IMR-90 (cell line): ENCODE measurements at regions not wholly inside any gene's neighbourhood (a gene's known extent, or its start where the extent isn't known, plus 50 kb on each side); places are given as distances from the start of the nearest gene placed in this dataset.

Experiments
- ATAC-seq: fragments of 200-7000 bp; cut with Tn5 transposase; 2 replicates; pipeline ENCODE4 v1.9.1; 2020; ENCODE audit warnings: low read depth, mild to moderate bottlenecking, moderate library complexity
- BruUV-seq: library from RNA; stranded (reverse); fragments of 400-500 nt; replicated peaks from 2 replicates; lab custom pipeline; 2021; lab: Mats Ljungman, UMichigan
- CTCF ChIA-PET: fragments of 300-600 bp; formaldehyde crosslinking; extraction: SDS; loops from one replicate; lab custom pipeline; 2021; ENCODE audit warnings: antibody characterized with exemption; lab: Yijun Ruan, JAX
- POLR2A ChIA-PET: fragments of 300-600 bp; sonication (Branson Sonifier 250); formaldehyde crosslinking; loops from one replicate; lab custom pipeline; 2022; ENCODE audit warnings: antibody characterized with exemption; ENCODE audit not compliant: unreplicated experiment; lab: Charles Lee
- DNase-seq: peaks from one replicate; pipeline ENCODE4 v3.0.0; 2013
- H2AFZ ChIP-seq: replicated peaks from 2 replicates; pipeline ENCODE3; 2013; ENCODE audit warnings: low read length, mild to moderate bottlenecking; ENCODE audit not compliant: poor library complexity
- H2AK5ac ChIP-seq: 2 replicates; pipeline ENCODE4 v1.6.1; 2013; ENCODE audit warnings: low read depth, low read length, inconsistent platforms
- H2AK9ac ChIP-seq: replicated peaks from 2 replicates; pipeline ENCODE3; 2013; ENCODE audit warnings: mild to moderate bottlenecking, low read depth, low read length, moderate library complexity; ENCODE audit not compliant: poor library complexity
- H2BK120ac ChIP-seq: 2 replicates; pipeline ENCODE4 v1.6.1; 2013; ENCODE audit warnings: low read depth, low read length, inconsistent platforms
- H2BK15ac ChIP-seq: 3 replicates; pipeline ENCODE4 v1.6.1; 2013; ENCODE audit warnings: low read depth, low read length, inconsistent platforms
- H2BK20ac ChIP-seq: 2 replicates; pipeline ENCODE4 v1.6.1; 2013; ENCODE audit warnings: low read depth, mild to moderate bottlenecking, inconsistent platforms, low read length, moderate library complexity
- H2BK5ac ChIP-seq: 2 replicates; pipeline ENCODE4 v1.6.1; 2013; ENCODE audit warnings: mild to moderate bottlenecking, low read depth, low read length, inconsistent platforms; ENCODE audit not compliant: poor library complexity, severe bottlenecking
- H3K14ac ChIP-seq: replicated peaks from 2 replicates; pipeline ENCODE4 v1.6.1; 2013; ENCODE audit warnings: low read depth, low read length, inconsistent platforms
- H3K18ac ChIP-seq: 2 replicates; pipeline ENCODE4 v1.6.1; 2013; ENCODE audit warnings: low read depth, low read length, control low read depth
- H3K23ac ChIP-seq: 2 replicates; pipeline ENCODE4 v1.6.1; 2013; ENCODE audit warnings: low read depth, low read length, inconsistent platforms
- H3K27ac ChIP-seq: 2 replicates; pipeline ENCODE4 v1.5.1; 2013; ENCODE audit warnings: mild to moderate bottlenecking, control low read depth, low read length; ENCODE audit not compliant: insufficient read depth
- H3K27me3 ChIP-seq: 2 replicates; pipeline ENCODE4 v1.6.1; 2013; ENCODE audit warnings: low read length; ENCODE audit not compliant: control insufficient read depth, insufficient read depth
- H3K36me3 ChIP-seq: 2 replicates; pipeline ENCODE4 v1.6.1; 2013; ENCODE audit warnings: low read length, mixed read lengths; ENCODE audit not compliant: control insufficient read depth, insufficient read depth
- H3K4ac ChIP-seq: 2 replicates; pipeline ENCODE4 v1.6.1; 2013; ENCODE audit warnings: low read depth, low read length, inconsistent platforms
- H3K4me1 ChIP-seq: 2 replicates; pipeline ENCODE4 v1.6.1; 2013; ENCODE audit warnings: low read length, mixed read lengths; ENCODE audit not compliant: control insufficient read depth, insufficient read depth
- H3K4me2 ChIP-seq: 2 replicates; pipeline ENCODE4 v1.6.1; 2013; ENCODE audit warnings: low read depth, mild to moderate bottlenecking, control low read depth, low read length, moderate library complexity
- H3K4me3 ChIP-seq: 2 replicates; pipeline ENCODE4 v1.5.1; 2013; ENCODE audit warnings: low read depth, mild to moderate bottlenecking, control low read depth, low read length, moderate library complexity; ENCODE audit not compliant: insufficient read depth
- H3K56ac ChIP-seq: 2 replicates; pipeline ENCODE4 v1.6.1; 2013; ENCODE audit warnings: low read length, inconsistent platforms; ENCODE audit not compliant: insufficient read depth; ENCODE audit errors: extremely low read depth
- H3K79me1 ChIP-seq, 2 experiments: 2 replicates each; pipeline ENCODE4 v1.6.1; 2013; ENCODE audit warnings: low read length in 2 of 2, inconsistent platforms in 1 of 2, low read depth in 1 of 2
- H3K9ac ChIP-seq: 2 replicates; pipeline ENCODE4 v1.6.1; 2013; ENCODE audit warnings: low read depth, low read length, control low read depth
- H3K9me1 ChIP-seq: 2 replicates; pipeline ENCODE4 v1.6.1; 2013; ENCODE audit warnings: low read length, inconsistent platforms; ENCODE audit not compliant: insufficient read depth
- H3K9me3 ChIP-seq: 2 replicates; pipeline ENCODE4 v1.6.1; 2013; ENCODE audit warnings: low read length; ENCODE audit not compliant: control insufficient read depth, insufficient read depth
- H4K20me1 ChIP-seq: 2 replicates; pipeline ENCODE4 v1.6.1; 2013; ENCODE audit warnings: low read length, inconsistent platforms; ENCODE audit not compliant: insufficient read depth
- H4K5ac ChIP-seq: 2 replicates; pipeline ENCODE4 v1.6.1; 2013; ENCODE audit warnings: mild to moderate bottlenecking, low read depth, low read length, control low read depth
- H4K8ac ChIP-seq, 2 experiments: 2 replicates each; pipeline ENCODE4 v1.6.1; 2013; ENCODE audit warnings: low read depth in 2 of 2, low read length in 2 of 2, control low read depth in 1 of 2, inconsistent platforms in 1 of 2
- H4K91ac ChIP-seq: 2 replicates; pipeline ENCODE4 v1.6.1; 2013; ENCODE audit warnings: low read depth, low read length, inconsistent platforms; ENCODE audit not compliant: insufficient read depth
- CEBPB ChIP-seq: IDR thresholded peaks from 2 replicates; pipeline ENCODE4 v1.6.1; 2012; ENCODE audit warnings: low read depth, low read length, improper control_type of control experiment
- CHD1 ChIP-seq: IDR thresholded peaks from 2 replicates; pipeline ENCODE4 v1.6.1; 2012; ENCODE audit warnings: low read depth, low read length, improper control_type of control experiment
- CTCF ChIP-seq: conservative IDR thresholded peaks from 2 replicates; pipeline ENCODE4 v1.5.1; 2012; ENCODE audit warnings: mild to moderate bottlenecking, low read depth, low read length, improper control_type of control experiment
- MAFK ChIP-seq: IDR thresholded peaks from 2 replicates; pipeline ENCODE4 v1.6.1; 2012; ENCODE audit warnings: low read depth, low read length, improper control_type of control experiment
- MAZ ChIP-seq: IDR thresholded peaks from 2 replicates; pipeline ENCODE4 v1.6.1; 2012; ENCODE audit warnings: low read depth, mild to moderate bottlenecking, low read length, improper control_type of control experiment, moderate library complexity, borderline replicate concordance
- MXI1 ChIP-seq: IDR thresholded peaks from 2 replicates; pipeline ENCODE4 v1.6.1; 2012; ENCODE audit warnings: low read depth, mild to moderate bottlenecking, low read length, moderate library complexity, borderline replicate concordance
- POLR2A ChIP-seq: IDR thresholded peaks from 2 replicates; pipeline ENCODE4 v1.6.1; 2012; ENCODE audit warnings: mild to moderate bottlenecking, low read depth, low read length
- RCOR1 ChIP-seq: IDR thresholded peaks from 2 replicates; pipeline ENCODE4 v1.6.1; 2012; ENCODE audit warnings: mild to moderate bottlenecking, low read length, improper control_type of control experiment; ENCODE audit not compliant: insufficient replicate concordance
- SMC3 ChIP-seq: fragments of 150-350 bp; IDR thresholded peaks from 2 replicates; pipeline ENCODE4 v1.6.1; 2016; ENCODE audit warnings: low read depth, mild to moderate bottlenecking, antibody characterized with exemption, low read length, moderate library complexity
- WGBS, 2 experiments: methylation state at CpG; one replicate each; pipeline versions ENCODE4 v1.1.5 to v1.1.7; 2013; ENCODE audit warnings: missing lambda C conversion rate in 2 of 2; ENCODE audit not compliant: insufficient read length in 1 of 2; ENCODE audit errors: extremely low coverage in 2 of 2; 5-methylcytosine and 5-hydroxymethylcytosine counted together
- dilution Hi-C: fragments of 300-500 bp; cut with HindIII; formaldehyde crosslinking; loops from one replicate; pipeline ENCODE4 v1.14.3; 2018; ENCODE audit warnings: low sequenced_read_pairs; ENCODE audit not compliant: unreplicated experiment
- in situ Hi-C: fragments of 300-500 bp; cut with MboI; formaldehyde crosslinking; loops from 3 replicates; pipeline ENCODE4 v1.14.3; 2019; ENCODE audit warnings: low sequenced_read_pairs, inconsistent platforms, mixed read lengths
- intact Hi-C: fragments of 100-400 bp; cut with micrococcal nuclease; formaldehyde crosslinking; loops from 2 replicates; pipeline ENCODE4 v1.10.0; 2022

- Histone ChIP-seq H3K27ac (no peak overlapping the region), H3K27me3 (no peaks in the 10 kb centered on the region), H4K20me1 (no peaks in the 10 kb centered on the region), H4K8ac (no peak overlapping the region), H2AK5ac (no peak overlapping the region), H4K5ac (no peak overlapping the region), H3K9me1 (no peaks in the 10 kb centered on the region), H4K91ac (no peak overlapping the region), H3K79me1 (no peaks in the 10 kb centered on the region), H2BK20ac (no peak overlapping the region), H2BK5ac (no peak overlapping the region), H2BK15ac (no peak overlapping the region), H3K9me3 (peaks cover 10% of the 10 kb centered on the region), H3K36me3 (no peaks in the 10 kb centered on the region), H3K4me2 (no peak overlapping the region), H3K4me3 (no peak overlapping the region), H3K56ac (no peak overlapping the region), H3K4me1 (no peaks in the 10 kb centered on the region), H3K4ac (no peak overlapping the region), H3K9ac (no peak overlapping the region), H3K18ac (no peak overlapping the region), H2BK120ac (no peak overlapping the region), H3K23ac (no peak overlapping the region), H3K14ac (no peak overlapping the region), H2AK9ac (no peak overlapping the region), H2AFZ (no peak overlapping the region)
- in situ Hi-C loops (no loop called here), dilution Hi-C loops (no loop called here), intact Hi-C loops (no loop called here)
- DNase-seq (no peak), ATAC-seq (no peak)
- no TSS peak for BruUV-seq
- CTCF ChIA-PET, result no interaction called here
- no CpG with 5 or more reads among the region's 1 CpG for WGBS, 2 experiments
- POLR2A ChIA-PET, result no interaction called here
- no peak for TF ChIP-seq MAFK
- TF ChIP-seq POLR2A, result no peak
- no peak for TF ChIP-seq CHD1
- TF ChIP-seq SMC3, result no peak
- no peak for TF ChIP-seq CEBPB
- TF ChIP-seq CTCF, result no peak
- no peak for TF ChIP-seq MAZ
- no peak for TF ChIP-seq MXI1
- TF ChIP-seq RCOR1, result no peak
Measured at GRCh38 chr2:150989969-150990368, 271.7 kb downstream of the RBM43 start.
